Right lung (tissue), 2 donors: ENCODE measurements at regions not wholly inside any gene's neighbourhood (a gene's known extent, or its start where the extent isn't known, plus 50 kb on each side); places are given as distances from the start of the nearest gene placed in this dataset.
"Not testable (repeated sequence)": the region's sequence is repeated elsewhere in the genome, so short reads cannot be mapped to it uniquely, and the experiment has no call there.

ENCODE experiments used
- DNase-seq, 2 donors: peaks; one replicate each; pipeline ENCODE4 v3.0.0-alpha.2; 2013

- no peak for DNase-seq
Observed at GRCh38 chr1:65063025-65063424, 85.0 kb upstream of the AK4 start.

DNA sequence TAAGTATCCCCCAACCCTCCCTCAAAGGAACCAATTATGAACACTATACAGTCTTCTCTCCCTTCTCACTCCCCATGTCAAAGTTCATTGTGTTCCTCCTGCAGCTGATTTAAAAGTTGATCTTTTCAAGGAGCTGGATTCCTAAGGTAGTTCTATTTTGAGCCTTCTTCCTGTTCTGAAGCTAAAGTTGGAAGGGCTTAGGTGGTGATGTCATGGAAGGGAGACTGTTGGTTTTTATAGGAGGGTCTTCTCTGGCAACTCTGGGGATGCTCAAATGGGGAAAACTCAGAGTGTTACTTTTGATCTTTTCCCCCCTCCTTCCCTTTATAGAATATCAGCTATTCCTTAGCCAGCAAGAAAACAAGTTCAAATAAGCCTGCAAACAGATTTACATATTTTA lies 83.0 kb upstream of the AK4 start:
- DNase-seq, result no peak

DNA sequence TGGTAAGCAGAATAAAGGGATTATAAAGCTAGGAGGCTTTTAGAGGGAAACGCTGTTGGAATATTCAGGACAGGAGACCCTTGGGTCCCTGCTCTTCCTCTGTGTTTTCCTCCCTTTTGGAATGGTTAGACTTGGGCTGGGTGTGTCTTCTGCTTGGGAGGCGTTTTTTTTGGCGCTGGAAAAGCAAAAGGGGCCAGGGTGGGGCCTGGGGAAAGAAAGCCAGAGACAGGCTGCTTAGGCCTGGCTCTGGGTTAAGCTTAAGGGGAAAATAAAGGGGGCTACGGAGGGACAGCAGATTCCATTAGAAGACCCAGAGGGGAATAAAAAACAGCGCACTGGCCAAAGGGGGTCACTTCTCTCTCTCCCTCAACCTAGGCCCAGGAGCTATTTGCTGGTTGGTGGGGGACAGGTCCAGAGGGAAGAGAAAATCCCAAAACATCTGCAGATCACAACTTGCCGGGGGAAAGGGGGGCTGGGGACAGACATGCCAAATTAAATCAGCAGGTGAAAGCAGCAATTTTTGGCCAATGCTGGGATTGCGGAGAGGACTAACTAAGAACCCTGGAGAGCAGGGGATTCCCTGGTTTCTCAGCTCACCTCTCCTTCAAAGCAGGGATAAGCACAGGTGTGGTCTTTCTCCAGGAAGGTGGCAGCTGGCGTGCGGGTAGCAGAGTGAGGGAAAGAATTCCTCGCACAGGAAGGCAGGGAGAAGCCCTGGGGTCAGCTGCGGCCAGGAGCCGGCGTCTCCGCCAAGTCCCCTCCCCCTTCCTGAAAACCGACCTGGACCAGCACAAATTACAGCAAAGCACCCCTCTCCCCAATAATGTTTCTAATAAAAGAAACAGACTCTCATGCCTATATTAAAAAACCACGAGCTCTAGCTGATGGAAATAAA lies 82.2 kb upstream of the AK4 start:
- no peak for DNase-seq

GRCh38 chr1:65066419-65066765 lies 81.6 kb upstream of the AK4 start:
- no peak for DNase-seq

GRCh38 chr1:65066766-65067490 lies 81.1 kb upstream of the AK4 start:
- peak; percentile 89 to 91 for DNase-seq

GRCh38 chr1:65067491-65068201 lies 80.4 kb upstream of the AK4 start:
- peak; percentile 77 to 83 for DNase-seq

DNA sequence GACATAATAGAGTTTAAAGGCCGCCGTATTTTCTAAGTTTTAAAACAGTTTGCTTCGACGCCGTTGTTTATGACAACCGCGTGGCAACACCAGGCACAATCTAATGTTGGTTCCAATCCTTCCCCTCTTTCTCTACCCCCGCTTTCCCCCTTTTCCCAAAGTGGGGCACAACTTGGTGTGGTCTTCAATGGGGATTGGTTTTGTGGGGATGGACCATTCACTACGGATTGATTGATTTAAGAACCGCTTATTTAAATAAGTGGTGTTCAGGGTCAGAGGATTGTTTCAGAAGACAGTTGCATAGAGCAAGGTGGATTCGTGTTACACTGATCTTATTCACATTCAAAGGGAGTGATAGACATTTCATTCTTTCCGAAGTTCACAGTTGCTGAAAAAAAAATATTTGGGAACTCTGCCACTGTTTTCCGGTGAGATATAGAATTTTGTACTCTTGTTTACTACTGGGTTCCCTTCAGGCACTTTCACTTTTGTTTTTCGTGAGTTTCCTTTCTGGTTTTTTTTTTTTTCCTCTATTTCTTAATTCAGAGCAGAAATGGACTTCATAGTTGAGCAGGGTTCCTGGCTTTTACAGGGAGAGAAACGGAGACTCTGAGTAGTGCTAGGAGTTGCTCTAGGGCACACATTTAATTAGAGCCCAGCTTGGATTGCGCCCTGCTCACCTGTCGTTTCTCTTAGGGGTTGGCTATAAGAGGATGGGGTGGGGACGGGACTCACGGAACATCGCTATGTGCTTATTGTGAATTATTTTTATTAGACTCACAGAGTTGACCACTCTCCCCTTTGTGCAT lies 79.6 kb upstream of the AK4 start:
- peak in 1 of 2 donors; percentile 50 for DNase-seq

DNA sequence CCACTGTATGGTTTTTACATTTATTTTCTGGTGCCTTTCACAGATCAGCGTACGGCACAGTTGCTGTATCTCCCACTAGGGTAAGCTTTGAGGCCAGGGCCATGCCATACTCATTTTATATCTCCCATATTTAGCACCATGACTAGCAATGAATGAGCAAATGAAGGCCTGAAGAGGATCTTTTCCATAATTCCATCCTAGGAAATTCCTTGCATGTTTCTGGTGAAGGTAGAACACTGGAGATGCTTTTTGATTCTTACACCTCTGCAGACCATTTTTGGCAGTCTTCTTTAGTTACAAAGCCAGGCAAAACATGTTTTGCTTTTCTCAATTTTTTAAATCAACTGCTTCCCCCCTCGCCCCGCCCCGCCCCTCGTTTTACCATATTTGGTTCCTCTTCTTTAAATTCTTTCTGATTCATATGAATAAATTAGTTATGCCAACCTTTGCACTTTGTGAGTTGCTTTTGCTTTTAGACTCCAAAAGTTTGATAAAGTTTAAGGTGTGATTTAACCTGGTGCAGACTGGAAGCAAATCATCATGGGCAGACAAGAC lies 78.9 kb upstream of the AK4 start:
- no peak for DNase-seq

- DNase-seq, result no peak
Observed at GRCh38 chr1:65072845-65073244, 75.2 kb upstream of the AK4 start.

GRCh38 chr1:65075123-65075976 lies 72.7 kb upstream of the AK4 start:
- DNase-seq, result no peak

DNA sequence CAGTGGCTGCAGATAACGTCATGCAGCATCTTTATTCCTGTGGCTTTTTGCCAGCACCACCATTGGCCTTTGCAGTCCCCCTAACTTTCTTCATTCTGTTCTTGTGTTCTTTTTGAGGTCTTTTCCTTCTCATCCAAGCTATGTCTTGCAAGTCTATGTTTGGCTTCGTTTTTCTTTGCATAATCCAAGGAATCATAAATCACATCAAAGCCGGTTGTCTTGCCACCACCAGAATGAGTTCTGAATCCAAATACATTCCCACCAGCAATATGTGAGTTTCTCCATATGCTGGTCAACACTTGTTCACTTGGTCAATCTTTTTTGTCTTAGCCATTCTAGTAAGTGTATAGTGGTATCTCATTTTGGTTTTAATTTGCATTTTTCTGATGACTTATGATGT lies 70.6 kb upstream of the AK4 start:
- DNase-seq, result no peak

DNA sequence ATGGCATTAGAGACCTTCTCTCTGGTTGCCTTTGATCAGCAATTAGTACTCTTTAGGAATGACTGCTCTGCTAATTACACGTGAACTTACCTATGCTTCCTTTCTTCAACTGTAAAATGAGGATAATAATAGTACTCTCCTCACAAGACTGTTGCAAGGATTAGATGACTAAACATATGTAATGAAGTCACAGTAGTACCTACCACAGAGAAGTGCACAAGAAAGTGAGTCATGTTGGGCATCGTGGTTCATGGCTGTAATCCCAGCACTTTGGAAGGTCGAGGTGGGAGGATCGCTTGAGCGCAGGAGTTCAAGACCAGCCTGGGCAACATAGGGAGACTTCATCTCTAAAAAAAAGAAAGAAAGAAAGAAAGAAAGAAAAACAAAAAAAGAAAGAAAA lies 68.1 kb upstream of the AK4 start:
- no peak for DNase-seq

GRCh38 chr1:65082346-65083040 lies 65.5 kb upstream of the AK4 start:
- DNase-seq, result no peak

- no peak for DNase-seq
Observed at GRCh38 chr1:65083263-65083896, 64.6 kb upstream of the AK4 start.

DNA sequence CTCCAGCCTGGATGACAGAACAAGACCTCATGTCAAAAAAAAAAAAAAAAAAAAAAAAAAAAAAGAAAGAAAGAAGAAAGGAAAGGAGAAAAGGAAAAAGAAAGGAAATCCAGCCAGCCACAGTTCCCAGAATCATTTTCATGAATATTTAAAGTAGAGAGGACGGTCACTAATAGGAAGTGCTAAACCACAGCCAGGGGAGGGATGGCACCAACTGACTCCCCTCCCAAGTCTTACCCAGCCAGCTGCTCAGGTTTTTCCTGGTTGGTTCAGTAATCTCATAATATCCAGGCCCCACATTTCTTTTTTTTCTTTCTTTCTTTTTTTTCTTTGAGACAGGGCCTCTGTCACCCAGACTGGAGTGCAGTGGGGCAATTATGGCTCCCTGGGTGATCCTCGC lies 63.9 kb upstream of the AK4 start:
- DNase-seq, result no peak

DNA sequence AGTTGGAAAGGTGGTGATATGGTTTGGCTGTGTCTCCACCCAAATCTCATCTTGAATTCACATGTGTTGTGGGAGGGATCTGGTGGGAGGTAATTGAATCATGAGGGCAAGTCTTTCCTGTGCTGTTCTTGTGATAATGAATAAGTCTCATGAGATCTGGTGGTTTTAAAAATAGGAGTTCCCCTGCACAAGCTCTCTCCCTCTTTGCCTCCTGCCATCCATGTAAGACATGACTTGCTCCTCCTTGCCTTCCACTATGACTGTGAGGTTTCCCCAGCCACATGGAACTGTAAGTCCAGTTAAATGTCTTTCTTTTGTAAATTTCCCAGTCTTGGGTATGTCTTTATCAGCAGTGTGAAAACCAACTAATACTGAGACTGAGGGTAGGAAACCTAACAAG lies 60.5 kb upstream of the AK4 start:
- DNase-seq, result not testable (repeated sequence)

- DNase-seq, result no peak
Observed at GRCh38 chr1:65090406-65090805, 57.6 kb upstream of the AK4 start.

- DNase-seq, result no peak
Observed at GRCh38 chr1:65092691-65093090, 55.3 kb upstream of the AK4 start.

- no peak for DNase-seq
Observed at GRCh38 chr1:65097076-65097475, 50.9 kb upstream of the AK4 start.
